Astrocyte (in vitro differentiated cells and primary cell): ENCODE measurements at regions not wholly inside any gene's neighbourhood (a gene's known extent, or its start where the extent isn't known, plus 50 kb on each side); places are given as distances from the start of the nearest gene placed in this dataset.

Experiments
- DNase-seq: peaks from one replicate; pipeline ENCODE4 v3.0.0-alpha.2; 2010; ENCODE audit warnings: low read depth
- FAIRE-seq: peaks from 2 replicates; lab custom pipeline; 2011; peaks lifted over from hg19 to GRCh38; lab: Jason Lieb, UNC
- H2AFZ ChIP-seq: 2 replicates; pipeline ENCODE4 v1.6.0; 2012; ENCODE audit warnings: low read depth, low read length, inconsistent platforms
- H3K27ac ChIP-seq: 2 replicates; pipeline ENCODE4 v1.5.1; 2011; ENCODE audit warnings: low read depth, low read length, inconsistent platforms
- H3K27me3 ChIP-seq: 2 replicates; pipeline ENCODE4 v1.6.0; 2011; ENCODE audit warnings: low read length, inconsistent platforms; ENCODE audit not compliant: insufficient read depth
- H3K36me3 ChIP-seq: 2 replicates; pipeline ENCODE4 v1.5.1; 2011; ENCODE audit warnings: low read length, inconsistent platforms; ENCODE audit not compliant: insufficient read depth
- H3K4me1 ChIP-seq: 2 replicates; pipeline ENCODE4 v1.5.1; 2011; ENCODE audit warnings: low read length, inconsistent platforms; ENCODE audit not compliant: insufficient read depth
- H3K4me2 ChIP-seq: 2 replicates; pipeline ENCODE4 v1.6.0; 2012; ENCODE audit warnings: low read length, inconsistent platforms
- H3K4me3 ChIP-seq: 2 replicates; pipeline ENCODE4 v1.5.1; 2011; ENCODE audit warnings: low read depth, mild to moderate bottlenecking, low read length, inconsistent platforms; ENCODE audit not compliant: insufficient read depth
- H3K79me2 ChIP-seq: 2 replicates; pipeline ENCODE4 v1.6.0; 2012; ENCODE audit warnings: mild to moderate bottlenecking, low read length, inconsistent platforms; ENCODE audit not compliant: insufficient read depth
- H3K9ac ChIP-seq: 2 replicates; pipeline ENCODE4 v1.6.0; 2012; ENCODE audit warnings: mild to moderate bottlenecking, low read length, inconsistent platforms
- H3K9me3 ChIP-seq: 2 replicates; pipeline ENCODE4 v1.5.1; 2012; ENCODE audit warnings: low read depth, mild to moderate bottlenecking, low read length, inconsistent platforms; ENCODE audit not compliant: insufficient read depth
- H4K20me1 ChIP-seq: 2 replicates; pipeline ENCODE4 v1.6.0; 2012; ENCODE audit warnings: low read length, inconsistent platforms; ENCODE audit not compliant: insufficient read depth
- H3K27ac Mint-ChIP-seq: one replicate; pipeline ENCODE4 v1.8.0; 2021; ENCODE audit warnings: mild to moderate bottlenecking, mixed read lengths; ENCODE audit not compliant: unreplicated experiment
- H3K27me3 Mint-ChIP-seq: one replicate; pipeline ENCODE4 v1.8.0; 2021; ENCODE audit warnings: low read depth, mixed read lengths; ENCODE audit not compliant: unreplicated experiment
- H3K36me3 Mint-ChIP-seq: one replicate; pipeline ENCODE4 v1.8.0; 2021; ENCODE audit warnings: low read depth, mixed read lengths; ENCODE audit not compliant: unreplicated experiment
- H3K4me1 Mint-ChIP-seq: one replicate; pipeline ENCODE4 v1.8.0; 2021; ENCODE audit warnings: low read depth, mixed read lengths; ENCODE audit not compliant: unreplicated experiment
- H3K4me3 Mint-ChIP-seq: one replicate; pipeline ENCODE4 v1.8.0; 2021; ENCODE audit warnings: mild to moderate bottlenecking, moderate library complexity, mixed read lengths; ENCODE audit not compliant: unreplicated experiment
- H3K9me3 Mint-ChIP-seq: one replicate; pipeline ENCODE4 v1.8.0; 2021; ENCODE audit warnings: mild to moderate bottlenecking, mixed read lengths; ENCODE audit not compliant: unreplicated experiment
- EZH2 ChIP-seq: IDR thresholded peaks from 2 replicates; pipeline ENCODE4 v1.6.1; 2012; ENCODE audit warnings: mild to moderate bottlenecking, low read length, inconsistent platforms; ENCODE audit not compliant: insufficient read depth
- TF ChIP-seq, protein P1 (sequence below): IDR thresholded peaks from 2 replicates; pipeline ENCODE4 v1.5.1; 2011; ENCODE audit warnings: low read depth, mild to moderate bottlenecking, inconsistent platforms, low read length, moderate library complexity; ENCODE audit not compliant: insufficient read depth

DNA sequence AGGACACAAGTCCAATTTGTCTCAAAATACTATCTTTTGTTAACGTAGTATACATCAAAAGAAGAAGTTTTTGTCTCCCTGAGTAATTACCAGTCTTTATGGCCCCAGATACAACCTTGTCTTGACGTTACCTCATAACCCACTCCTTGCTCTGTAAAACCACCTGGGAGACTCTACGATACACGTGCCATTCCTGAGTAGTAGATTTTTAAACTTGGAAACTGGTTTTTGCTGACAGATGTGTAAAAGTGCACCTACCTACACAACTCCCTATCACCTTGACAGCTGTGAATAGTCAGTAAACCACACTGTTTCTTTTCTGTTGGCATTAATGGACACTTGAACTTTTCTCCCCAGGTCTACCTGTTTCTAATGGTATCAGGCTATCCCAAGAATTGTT lies 51.7 kb upstream of the RARB start:
- Mint-ChIP-seq H3K4me3 (no peak overlapping the region), H3K4me1 (peaks cover 2% of the 10 kb centered on the region), H3K36me3 (no peaks in the 10 kb centered on the region), H3K9me3 (peaks cover 2% of the 10 kb centered on the region), H3K27ac (no peak overlapping the region), H3K27me3 (no peaks in the 10 kb centered on the region)
- Histone ChIP-seq H3K4me3 (no peak overlapping the region), H3K9ac (no peak overlapping the region), H3K9me3 (no peaks in the 10 kb centered on the region), H3K4me1 (no peaks in the 10 kb centered on the region), H4K20me1 (no peaks in the 10 kb centered on the region), H3K27ac (no peak overlapping the region), H3K79me2 (no peaks in the 10 kb centered on the region), H3K4me2 (no peak overlapping the region), H3K36me3 (no peaks in the 10 kb centered on the region), H2AFZ (no peak overlapping the region), H3K27me3 (no peaks in the 10 kb centered on the region)
- no peak for FAIRE-seq
- TF ChIP-seq EZH2: no peak
- TF ChIP-seq, protein P1, sequence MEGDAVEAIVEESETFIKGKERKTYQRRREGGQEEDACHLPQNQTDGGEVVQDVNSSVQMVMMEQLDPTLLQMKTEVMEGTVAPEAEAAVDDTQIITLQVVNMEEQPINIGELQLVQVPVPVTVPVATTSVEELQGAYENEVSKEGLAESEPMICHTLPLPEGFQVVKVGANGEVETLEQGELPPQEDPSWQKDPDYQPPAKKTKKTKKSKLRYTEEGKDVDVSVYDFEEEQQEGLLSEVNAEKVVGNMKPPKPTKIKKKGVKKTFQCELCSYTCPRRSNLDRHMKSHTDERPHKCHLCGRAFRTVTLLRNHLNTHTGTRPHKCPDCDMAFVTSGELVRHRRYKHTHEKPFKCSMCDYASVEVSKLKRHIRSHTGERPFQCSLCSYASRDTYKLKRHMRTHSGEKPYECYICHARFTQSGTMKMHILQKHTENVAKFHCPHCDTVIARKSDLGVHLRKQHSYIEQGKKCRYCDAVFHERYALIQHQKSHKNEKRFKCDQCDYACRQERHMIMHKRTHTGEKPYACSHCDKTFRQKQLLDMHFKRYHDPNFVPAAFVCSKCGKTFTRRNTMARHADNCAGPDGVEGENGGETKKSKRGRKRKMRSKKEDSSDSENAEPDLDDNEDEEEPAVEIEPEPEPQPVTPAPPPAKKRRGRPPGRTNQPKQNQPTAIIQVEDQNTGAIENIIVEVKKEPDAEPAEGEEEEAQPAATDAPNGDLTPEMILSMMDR: no peak
- no peak for DNase-seq

GRCh38 chr3:25377042-25377441 lies 51.0 kb upstream of the RARB start:
- H3K4me1 ChIP-seq: no peaks in the 10 kb centered on the region
- Mint-ChIP-seq H3K36me3 (no peaks in the 10 kb centered on the region), H3K27me3 (no peaks in the 10 kb centered on the region), H3K27ac (no peak overlapping the region), H3K4me1 (peaks cover 2% of the 10 kb centered on the region), H3K4me3 (no peak overlapping the region), H3K9me3 (no peaks in the 10 kb centered on the region)
- no peaks in the 10 kb centered on the region for H3K9me3 ChIP-seq
- H4K20me1 ChIP-seq: no peaks in the 10 kb centered on the region
- no peaks in the 10 kb centered on the region for H3K27me3 ChIP-seq
- no peak overlapping the region for H3K4me2 ChIP-seq
- H3K4me3 ChIP-seq: no peak overlapping the region
- no peaks in the 10 kb centered on the region for H3K36me3 ChIP-seq
- TF ChIP-seq, protein P1: no peak
- no peak for TF ChIP-seq EZH2
- no peak for DNase-seq
- FAIRE-seq: no peak
- no peak overlapping the region for H3K9ac ChIP-seq
- no peak overlapping the region for H3K27ac ChIP-seq
- H2AFZ ChIP-seq: no peak overlapping the region
- no peaks in the 10 kb centered on the region for H3K79me2 ChIP-seq
